ENCODE measurements at regions not wholly inside any gene's neighbourhood (a gene's known extent, or its start where the extent isn't known, plus 50 kb on each side); places are given as distances from the start of the nearest gene placed in this dataset.
"Not testable (repeated sequence)": the region's sequence is repeated elsewhere in the genome, so short reads cannot be mapped to it uniquely, and the experiment has no call there.

DNA sequence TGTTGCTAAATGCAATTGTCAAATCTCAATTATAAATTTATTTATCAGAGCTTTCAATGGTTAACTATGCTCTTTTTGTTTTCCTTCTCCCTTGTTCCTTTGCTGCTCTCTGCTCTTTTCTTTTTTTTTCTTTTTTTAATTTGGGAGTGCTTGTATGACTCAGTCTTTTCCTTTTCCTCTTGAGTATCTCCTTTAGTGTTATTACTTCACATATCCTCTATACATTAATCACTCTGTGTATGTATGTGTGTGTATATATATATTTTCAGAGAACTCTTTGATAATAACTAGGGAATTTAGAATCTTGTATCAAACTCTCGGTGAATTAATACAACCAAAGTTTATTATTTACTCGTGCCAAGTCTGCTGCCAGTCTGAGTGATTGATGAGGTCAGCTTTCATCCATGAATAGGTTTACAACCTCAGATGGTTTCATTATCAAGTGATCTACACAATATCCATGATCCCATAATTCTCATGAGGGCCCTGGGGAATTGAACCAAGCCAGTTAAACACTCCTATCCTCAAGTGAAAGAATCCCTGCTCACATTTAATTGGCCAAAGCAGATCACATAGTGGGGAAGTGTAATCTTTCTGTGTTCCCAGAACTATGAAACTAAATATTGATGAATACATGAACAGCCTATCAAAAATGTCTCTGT lies 743.4 kb upstream of the CNTN5 start:
- no peak for DNase-seq

DNA sequence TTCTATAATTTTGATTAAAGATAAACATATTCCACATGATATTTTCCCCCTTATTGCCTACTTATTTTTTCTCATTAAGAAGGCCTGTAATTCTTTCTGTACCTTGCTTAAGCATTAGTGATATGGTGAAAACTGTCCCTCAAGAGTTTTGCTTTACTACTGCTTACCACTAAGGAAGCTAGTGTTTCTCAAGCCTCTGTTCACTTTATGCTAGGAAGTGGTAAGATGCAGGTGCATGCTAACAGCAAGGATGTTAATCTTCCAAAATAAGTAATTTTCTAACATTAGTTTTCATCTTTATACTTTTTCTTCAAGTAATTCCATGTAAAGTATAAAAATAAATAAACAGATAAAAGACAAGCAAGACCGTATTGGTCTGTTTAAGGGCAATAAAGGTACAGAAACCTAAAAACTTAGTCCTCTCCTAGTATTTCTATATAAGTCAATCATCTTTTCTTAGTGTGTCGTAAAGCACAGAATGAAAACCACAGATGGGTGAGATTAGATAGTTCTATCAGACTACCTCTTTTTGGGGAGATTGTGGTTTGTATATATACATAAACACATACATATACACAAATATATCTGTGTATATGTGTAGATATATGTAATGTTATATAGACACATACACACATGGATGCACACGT lies 731.0 kb upstream of the CNTN5 start:
- no peak for DNase-seq

DNA sequence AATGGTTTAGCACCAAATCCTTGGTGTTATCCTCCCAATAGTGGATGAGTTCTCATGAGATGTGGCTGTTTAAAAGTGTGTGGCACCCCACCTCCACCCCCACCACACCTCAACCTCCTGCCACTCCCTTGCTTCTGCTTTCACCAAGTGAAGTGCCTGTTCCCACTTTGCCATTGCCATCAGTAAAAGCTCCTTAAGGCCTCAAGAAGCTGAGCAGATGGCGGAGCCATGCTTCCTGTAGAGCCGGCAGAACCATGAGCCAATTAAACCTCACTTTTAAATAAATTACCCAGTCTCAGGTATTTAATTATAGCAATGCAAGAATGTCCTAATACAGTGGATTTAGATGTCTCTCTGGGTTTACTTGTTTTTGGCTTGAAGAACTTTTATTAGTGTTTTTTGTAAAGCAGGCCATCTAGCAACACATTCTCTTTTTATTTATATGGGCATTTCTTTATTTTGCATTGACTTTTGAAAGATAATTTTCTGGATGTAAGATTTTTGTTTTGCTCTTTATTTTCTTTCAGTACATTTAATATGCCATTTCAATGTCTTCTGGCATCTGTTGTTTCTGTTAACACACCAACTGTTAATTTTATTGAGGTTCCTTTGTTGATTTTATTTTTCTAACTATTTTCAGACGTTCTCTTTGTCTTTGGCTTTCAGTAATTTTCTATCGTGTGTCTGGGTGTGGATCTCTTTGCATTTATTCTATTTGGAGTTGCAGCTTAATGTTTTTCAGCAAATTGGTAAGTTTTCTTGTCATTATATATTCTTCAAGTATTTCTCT lies 724.5 kb upstream of the CNTN5 start:
- DNase-seq = no peak

DNA sequence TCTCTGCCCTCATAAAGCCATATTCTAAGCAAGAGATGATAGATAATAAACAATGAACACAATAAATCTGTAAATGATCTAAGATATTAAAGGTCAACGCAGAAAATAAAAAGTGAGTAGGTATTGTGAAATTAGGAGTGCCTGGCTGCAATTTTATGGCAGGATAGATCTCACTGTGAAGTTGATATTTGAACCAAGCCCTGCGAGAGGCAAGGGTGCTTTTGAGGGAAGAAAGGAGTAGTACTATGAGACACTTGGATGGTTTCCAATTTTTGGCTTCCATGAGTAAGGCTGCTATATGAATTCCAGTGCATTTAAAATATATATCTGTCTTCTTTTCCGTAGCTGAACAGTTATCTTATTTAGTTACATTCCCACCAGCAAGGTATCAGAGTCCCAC lies 720.0 kb upstream of the CNTN5 start:
- no peak for DNase-seq

DNA sequence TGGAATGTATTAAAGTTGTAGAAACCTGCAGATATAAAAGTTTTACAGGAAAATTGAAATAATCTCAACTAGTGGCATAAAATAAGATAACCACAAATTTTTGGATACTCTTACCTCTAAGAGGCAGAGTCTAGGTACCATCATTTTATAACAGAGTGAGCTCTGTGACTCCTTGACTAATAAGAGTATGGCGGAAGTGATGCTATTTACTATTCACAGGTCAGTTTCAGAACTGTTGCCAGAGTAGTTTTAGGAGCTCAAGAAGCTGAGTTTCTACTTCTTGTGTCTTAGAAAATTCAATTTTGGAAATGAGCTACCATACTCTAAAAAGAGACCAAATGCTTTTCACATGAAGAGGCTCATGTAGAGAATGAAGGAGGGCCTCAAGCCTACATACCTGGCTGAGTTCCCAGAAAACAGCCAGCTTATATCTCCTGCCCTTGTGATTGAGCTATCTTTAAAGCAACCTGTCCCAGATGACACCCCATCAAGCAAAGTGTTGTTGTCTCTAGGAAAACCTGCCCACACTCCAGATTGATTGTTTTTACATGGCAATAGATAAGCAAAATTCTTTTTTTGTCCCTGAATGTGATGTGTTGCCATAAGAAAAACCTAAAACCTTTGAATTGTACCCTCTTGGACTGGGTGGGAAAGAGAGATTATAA lies 712.8 kb upstream of the CNTN5 start:
- DNase-seq = no peak

DNA sequence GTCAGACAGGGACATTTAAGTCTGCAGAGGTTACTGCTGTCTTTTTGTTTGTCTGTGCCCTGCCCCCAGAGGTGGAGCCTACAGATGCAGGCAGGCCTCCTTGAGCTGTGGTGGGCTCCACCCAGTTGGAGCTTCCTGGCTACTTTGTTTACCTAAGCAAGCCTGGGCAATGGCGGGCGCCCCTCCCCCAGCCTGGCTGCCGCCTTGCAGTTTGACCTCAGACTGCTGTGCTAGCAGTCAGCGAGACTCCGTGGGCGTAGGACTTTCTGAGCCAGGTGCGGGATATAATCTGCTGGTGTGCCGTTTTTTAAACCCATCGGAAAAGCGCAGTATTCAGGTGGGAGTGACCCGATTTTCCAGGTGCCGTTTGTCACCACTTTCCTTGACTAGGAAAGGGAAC lies 690.4 kb upstream of the CNTN5 start:
- DNase-seq = not testable (repeated sequence)

DNA sequence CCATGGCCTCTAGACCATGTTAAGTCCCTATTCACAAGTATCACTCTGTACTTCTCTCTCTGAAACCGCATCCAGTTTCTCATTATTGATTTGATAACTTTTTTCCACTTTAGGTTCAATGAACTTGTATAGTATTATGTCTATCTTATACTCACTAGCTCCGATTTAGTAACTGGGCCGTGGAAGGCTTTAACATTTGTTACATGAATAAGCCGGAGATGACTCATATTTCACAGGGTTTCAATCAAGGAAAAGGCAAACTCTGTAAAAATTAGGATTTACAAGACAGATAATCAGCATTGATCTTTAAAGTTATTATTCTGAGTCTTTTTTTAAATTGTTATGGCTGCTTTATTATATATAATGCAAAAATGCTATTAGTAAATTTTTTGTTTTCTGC lies 662.2 kb upstream of the CNTN5 start:
- no peak for DNase-seq

DNA sequence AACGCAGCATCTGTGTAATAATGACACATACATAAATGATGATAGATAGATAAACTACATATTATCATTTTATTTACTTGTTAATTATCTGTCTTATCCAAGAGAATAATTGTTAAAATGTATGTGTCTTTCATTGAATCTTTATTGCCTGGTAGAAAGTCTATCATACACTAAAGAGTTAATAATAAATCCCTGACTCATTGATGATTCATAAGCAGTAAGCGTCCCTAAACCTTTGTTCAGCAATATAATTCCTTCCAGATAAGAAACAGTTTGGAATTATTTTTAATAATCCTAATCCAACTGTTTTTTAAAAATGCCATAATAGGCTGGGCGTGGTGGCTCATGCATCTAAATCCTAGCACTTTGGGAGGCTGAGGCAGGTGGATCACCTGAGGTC lies 655.6 kb upstream of the CNTN5 start:
- DNase-seq = no peak

DNA sequence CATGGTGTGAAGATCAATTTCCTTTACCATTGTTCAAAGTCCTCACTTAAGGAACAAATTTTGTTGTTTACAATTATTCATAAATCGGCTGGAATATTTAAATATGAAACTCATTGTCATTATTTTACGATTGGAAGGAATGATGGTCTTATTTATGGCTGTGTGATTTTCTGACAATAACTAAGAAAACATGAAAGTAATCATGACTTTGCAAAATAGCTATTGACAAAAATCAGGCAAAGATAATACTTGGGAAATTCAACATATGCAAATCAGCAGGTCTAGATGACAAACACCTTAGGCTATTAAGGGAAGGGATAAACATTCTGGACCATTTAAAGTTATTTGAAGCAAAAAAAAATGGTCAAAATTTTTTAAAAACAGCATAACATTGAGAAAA lies 654.8 kb upstream of the CNTN5 start:
- no peak for DNase-seq

DNA sequence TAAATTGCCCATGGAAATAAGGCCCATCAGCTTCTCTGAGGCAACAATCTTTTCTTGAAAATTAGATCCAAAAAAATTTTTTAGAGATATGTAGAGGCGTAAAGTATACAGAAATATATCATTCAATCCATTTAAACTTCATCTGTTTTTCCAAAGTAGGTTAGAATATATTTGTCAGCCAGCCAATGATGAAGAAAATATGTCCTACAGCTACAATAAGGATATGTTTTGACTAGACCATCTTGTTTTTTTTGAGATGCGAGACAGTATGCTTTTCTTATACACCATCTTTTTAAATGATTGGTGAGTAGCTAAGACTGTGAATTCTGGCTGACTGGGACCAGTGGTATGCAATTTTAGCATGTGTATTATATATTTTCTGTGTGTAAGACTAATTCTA lies 630.4 kb upstream of the CNTN5 start:
- DNase-seq = no peak

DNA sequence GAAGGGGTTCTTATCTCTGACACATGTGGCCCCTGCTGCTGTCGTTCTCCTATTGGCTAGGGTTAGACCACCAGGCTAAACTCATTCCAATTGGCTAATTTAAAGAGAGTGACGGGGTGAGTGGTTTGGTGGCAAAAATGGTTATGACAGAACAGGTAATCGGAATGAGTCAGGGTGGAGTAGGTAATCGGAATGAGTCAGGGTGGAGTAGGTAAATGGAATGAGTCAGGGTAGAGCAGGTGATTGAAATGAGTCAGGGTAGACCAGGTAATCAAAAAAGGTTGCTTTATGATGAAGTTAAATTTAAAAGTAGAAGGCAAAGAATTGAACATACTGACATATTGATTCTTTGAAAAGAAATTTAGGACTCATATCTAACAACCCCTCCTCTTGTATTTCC lies 626.2 kb upstream of the CNTN5 start:
- not testable (repeated sequence) for DNase-seq

DNA sequence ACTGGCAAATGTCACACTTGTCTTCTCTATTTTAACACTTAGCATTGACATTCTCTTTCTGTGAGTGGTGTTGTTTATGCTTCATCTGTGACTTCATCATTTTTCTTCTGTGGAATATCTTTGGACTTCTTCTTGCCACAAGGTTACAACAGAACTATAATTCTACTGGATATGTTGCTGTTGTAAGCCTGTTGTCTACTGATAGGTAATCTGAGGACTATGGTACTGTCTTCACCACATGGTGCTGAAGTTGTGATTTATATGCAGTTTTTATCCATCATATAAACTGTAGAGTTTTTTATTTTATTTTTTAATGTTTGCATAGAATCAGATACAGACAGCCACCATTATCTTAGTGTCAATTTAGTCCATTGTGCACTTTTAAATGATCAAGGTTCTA lies 622.2 kb upstream of the CNTN5 start:
- DNase-seq = no peak

DNA sequence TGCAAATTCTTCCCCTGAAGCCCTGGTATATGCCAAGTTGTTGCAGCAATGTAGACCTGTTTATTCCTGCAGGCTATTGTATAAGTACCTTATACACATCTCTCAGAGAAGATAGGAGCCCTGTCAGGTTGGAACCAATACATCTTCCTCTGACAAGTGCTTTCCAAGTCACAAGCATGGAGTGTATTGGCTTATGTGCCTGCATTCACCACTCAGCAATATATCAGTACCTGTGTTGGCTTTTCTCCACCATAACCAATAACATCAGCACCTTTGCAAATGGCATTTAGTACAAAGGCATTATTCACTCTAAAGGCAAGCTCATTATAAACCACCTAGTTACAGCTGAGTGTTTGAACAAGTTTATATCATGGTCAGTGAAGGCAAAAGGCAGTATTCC lies 611.7 kb upstream of the CNTN5 start:
- DNase-seq = no peak

DNA sequence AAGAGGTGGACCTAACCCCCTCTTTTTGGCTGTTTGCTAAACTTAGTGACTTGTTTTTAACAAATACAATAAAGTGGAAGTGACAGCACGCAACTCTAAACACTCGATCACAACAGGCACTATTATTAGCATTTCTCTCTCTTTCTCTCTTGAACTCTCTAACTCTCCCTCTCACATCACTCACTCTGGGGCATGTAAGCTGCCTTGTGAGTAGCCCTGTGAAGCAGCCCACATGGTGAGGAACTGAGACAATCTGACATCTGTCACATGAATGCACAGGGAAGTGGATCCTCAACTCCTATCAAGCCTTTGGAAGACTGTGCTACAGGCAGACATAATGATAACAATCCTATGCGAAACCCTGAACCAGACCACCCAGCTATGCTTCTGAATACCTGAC lies 609.0 kb upstream of the CNTN5 start:
- no peak for DNase-seq

DNA sequence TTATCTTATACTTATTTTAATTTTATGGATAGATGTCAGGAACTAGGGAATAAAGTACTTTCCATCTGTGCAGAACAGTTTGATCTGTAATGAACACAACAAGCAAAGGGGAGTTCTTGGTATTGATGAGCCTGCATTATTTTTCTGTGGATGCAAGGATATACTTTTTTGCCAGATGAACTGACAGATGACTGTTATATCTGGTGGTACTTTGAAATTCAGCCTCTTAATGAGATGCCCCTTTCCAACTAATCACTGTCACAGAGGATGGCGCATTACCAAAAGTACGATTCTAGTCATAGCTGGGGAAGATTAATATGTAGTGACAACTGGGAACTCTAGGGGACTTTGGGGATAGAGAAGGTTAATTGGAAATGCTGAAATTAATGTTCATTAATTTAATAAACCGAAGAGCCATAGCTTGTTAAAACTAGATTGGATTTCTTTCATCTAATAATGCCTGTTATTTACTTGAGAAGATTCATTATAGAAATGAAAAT lies 603.4 kb upstream of the CNTN5 start:
- DNase-seq = no peak

DNA sequence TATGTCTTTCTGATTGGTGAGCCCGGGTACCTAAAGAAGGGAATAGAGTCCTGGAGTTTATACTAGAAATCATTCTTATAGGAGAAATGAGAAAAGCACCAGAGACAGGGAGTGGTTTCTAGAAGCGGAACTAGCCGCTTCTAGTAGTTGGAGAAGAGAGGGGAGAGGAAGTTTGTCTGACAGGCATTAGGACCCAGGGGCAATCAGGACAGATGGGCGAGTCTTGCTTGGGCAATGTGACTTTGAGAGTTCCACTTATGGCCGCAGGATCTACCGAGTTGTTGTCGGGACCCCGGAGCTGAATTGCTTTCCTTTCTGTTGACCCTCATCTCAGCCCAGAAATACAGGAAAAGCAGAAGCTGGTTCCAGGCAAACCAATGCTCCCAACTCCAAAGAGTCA lies 596.8 kb upstream of the CNTN5 start:
- no peak for DNase-seq

DNA sequence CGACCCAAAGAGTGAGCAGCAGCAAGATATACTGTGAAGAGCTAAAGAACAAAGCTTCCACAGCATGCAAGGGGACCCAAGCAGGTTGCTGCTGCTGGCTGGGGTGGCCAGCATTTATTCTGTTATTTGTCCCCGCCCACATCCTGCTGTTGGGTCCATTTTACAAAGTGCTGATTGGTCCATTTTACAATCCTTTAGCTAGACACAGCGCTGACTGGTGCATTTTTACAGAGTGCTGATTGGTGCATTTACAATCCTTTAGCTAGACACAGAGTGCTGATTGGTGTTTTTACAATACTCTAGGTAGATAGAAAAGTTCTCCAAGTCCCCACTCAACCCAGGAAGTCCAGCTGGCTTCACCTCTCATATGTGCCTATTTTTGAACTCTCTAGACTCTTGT lies 596.0 kb upstream of the CNTN5 start:
- DNase-seq = not testable (repeated sequence)

DNA sequence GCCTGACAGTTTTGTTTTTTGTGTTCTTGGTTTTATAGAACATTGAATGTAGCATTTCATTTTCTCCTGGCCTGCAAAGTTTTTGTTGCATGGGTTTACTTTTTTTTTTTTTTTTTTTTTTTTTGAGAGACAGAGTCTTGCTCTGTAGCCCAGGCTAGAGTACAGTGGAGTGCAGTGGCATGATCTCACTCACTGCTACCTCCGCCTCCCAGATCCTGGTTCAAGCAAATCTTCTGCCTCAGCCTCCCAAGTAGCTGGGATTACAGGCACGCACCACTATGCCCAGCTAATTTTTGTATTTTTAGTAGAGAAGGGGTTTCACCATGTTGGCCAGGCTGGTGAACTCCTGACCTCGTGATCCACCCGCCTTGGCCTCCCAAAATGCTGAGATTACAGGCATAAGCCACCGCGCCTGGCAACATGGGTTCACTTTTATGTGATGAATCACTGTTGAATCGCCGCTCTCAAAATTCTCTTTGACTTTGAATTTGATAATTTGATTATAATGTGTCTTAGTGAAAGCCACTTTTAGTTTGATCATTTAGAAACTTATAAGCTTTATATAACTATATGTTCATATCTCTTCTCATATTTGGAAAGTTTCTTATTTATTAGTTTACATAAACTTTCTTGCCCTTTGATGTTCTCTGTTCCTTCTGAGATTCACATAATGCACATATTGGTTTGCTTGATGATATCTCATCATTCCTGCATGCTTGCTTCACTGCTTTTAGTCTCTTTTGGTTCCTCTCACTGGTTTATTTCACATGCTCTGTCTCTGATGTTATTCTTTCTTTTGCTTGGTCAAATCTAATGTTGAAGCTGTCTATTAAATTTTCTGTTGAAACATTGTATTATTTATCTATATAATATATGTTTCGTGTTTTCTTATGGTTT lies 589.0 kb upstream of the CNTN5 start:
- no peak for DNase-seq

DNA sequence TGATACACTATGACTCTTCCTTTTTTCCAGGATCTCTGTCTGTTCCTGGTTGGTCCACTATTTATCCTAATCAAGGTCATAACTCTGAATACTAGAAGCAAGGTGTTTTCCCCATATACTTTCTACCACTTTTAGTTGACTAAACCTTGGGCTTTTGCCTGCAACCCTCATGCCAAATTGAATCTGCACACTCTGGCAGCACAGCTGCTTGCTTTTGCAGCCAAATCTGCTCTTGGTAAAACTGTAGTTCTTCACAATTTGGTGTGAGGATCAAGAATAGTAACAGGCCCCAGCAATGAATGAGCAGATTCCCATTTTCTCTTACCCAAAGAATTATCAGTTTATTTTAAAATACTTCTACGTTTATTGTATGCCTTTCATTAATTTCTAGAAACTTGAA lies 586.5 kb upstream of the CNTN5 start:
- no peak for DNase-seq

DNA sequence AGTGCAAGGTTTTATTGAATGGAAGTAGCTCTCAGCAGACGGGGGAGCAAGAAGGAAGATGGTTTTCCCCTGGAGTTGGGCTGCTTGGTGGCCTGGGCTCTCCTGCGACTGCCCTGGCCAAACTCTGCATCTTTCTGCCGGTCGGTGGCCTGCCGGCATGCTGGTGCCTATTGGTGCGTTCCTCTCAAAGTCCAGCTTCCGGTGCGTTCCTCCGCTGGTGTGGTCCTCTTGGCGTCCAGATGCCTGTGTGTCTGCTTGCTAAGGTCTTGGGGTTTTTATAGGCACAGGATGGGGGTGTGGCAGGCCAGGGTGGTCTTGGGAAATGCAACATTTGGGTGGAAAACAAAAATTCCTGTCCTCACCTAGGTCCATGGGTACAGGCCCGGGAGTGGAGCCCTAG lies 567.4 kb upstream of the CNTN5 start:
- DNase-seq = no peak

DNA sequence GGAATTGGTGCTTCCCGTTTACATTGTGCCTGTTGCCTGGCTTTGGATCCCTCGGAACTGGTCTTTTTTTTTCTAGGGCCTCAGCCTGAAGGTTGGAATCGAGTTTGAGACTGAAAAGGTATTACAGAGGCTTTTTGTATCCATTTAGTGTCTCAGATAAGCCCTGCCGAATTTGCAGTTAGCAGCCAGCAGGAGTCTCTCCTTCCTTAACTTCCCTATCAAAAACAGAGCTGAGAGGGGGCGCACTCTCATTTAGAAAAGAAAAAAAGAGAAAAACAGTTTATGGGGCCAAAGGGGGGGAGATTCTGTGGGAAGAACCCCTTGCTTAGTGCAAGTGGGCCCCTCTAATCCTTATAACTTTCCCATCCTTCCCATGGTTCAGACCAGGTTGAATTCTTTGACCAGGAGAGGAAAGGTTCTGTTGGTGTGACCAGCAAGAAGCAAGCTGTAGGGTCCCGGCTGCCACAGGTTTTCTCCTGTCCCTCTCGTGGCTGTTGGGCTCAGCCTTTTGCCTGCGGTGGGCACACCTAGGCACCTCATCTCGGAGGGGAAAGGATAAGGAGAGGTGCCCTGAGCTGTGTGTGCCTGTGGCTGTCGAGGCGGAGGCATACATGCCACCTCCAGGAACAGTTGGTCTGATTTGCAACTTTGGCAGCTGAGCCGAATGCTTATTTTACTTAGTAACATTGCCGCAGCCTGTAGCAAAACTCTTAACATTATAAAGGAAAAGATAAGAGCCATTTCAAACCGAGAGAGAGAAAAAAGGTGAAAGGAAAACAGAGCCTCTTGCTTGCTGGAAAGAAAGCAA lies 565.0 kb upstream of the CNTN5 start:
- DNase-seq = no peak

DNA sequence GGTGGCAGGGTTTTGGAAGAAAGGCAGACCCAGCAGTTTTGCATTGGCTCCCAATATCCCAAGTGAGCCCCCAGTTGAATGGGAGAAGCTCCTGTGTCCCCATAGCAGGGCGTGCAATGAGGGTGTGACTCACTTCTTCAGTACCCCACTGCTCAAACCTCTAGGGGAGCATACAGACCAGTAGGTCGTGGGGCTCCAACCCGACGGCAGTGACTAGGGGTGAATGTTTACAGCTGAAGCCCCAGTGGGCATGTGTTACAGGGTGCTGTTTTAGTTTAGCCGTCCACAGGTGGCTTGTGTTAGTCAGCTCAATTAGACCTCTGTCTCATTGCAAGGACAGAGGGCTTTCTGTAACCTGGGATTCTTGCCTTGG lies 564.5 kb upstream of the CNTN5 start:
- no peak for DNase-seq

Data from activated CD4-positive, alpha-beta T cell treated with anti-CD3 and anti-CD28 coated beads, Interleukin-2, amount 50 U/mL, for 16 hours (primary cell).